Epithelial cell of prostate (primary cell): ENCODE measurements at regions not wholly inside any gene's neighbourhood (a gene's known extent, or its start where the extent isn't known, plus 50 kb on each side); places are given as distances from the start of the nearest gene placed in this dataset.

Experiments
- DNase-seq: peaks from one replicate; pipeline ENCODE4 v3.0.0-alpha.2; 2011; ENCODE audit warnings: low read depth, low spot score
- H3K27ac ChIP-seq: fragments of 450-650 bp; 2 replicates; pipeline ENCODE4 v1.5.1; 2017; ENCODE audit warnings: mild to moderate bottlenecking

- H3K27ac ChIP-seq = no peak overlapping the region
- no peak for DNase-seq
Measured at GRCh38 chr2:117686699-117687098, 127.8 kb upstream of the DDX18 start.

DNA sequence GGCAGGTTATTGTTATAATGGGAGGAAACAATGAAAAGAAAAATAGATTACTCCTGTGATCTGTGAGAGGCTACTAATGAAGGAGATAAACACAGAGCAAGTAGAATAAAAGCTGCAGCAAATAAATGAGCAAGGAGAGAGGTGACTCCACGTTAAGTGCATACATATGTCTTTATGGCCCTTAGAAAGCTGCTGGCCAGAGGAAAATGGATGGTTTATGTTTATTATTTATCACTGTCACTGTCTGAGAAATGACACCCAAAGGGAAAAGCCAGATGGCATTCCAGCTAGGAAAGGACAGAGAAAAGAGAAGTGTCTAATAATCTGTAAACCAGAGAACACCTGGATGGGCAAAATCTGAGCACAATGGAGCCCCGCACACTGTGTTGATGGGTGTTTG is 122.9 kb upstream of the DDX18 start:
- no peak for DNase-seq

DNA sequence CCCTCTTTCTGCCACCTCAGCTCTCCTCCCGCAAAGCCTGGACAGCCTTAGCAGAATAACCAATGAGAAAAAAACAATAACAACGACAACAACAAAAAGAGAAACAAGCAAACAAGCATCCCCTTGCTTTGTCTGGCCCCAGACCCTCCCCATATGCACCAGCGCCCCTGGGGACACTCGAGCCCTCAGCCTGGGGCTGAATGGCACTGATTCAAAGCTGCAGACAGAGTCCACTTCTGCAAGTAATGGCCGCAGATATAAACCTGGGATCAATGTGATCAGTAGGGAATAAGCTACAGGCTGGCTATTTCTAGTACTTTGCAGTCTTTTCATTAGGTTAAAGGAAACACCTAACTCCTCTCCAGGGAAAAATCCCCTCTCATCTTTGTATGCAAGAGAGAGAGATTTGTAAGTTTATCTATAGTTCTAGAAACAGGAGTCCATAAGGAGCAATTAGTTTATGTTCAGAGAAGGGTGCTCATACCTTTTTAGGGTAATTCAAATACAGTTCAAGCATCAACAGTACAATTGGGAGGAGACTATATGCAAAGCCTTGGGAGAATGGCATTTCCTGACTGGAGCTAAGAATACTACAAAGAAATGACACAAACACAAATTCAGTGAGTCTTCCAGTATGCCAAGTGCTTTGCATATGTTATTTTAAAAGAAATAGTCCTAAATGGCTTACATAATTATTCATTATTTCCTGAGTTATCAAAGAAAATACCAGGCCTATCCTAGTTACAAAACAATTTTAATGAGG is 122.3 kb upstream of the DDX18 start:
- no peak for DNase-seq
- no peak overlapping the region for H3K27ac ChIP-seq

More for the DNA sequence above, 122.9 kb upstream of the DDX18 start:
- H3K27ac ChIP-seq = no peak overlapping the region

GRCh38 chr2:117693154-117693553 is 121.3 kb upstream of the DDX18 start:
- H3K27ac ChIP-seq = no peak overlapping the region
- no peak for DNase-seq

DNA sequence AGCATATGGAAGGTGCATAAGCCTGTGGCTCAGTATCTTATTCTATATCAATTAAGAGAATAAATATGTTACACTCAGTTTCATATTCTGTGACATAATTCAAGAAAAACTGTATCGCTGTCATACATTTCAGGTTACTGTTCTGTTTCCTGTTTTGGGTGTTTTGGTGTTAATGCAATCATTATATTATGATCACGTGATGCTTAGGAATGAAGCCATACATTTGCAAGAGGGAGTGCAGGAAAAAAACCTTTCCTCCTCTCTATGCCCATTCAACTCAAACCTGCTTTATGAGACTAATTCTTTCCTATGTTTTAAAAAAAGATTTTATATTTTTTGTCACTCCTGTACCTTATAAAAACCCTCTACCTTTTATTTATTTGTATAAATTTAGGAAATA is 120.8 kb upstream of the DDX18 start:
- no peak overlapping the region for H3K27ac ChIP-seq
- DNase-seq = no peak

DNA sequence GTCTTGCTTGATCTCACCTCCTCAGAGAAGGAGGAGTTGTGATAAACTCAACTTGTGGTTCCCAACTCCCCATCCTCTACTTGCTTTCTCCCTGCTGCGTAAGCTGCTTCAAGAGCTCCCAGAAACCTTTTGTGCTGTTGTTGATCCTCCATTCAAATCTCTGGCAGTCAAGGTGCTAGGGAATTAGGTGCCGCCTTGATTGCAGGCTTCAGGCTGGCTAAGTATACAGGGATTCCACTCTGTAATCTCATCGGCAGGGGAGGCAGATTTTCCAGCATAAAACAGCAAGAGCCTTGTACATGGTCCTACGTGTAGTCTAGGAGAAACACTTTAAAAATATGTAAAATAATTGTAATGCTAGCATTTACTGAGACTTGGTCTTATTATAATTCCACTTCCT is 116.2 kb upstream of the DDX18 start:
- no peak for DNase-seq
- H3K27ac ChIP-seq = no peak overlapping the region

DNA sequence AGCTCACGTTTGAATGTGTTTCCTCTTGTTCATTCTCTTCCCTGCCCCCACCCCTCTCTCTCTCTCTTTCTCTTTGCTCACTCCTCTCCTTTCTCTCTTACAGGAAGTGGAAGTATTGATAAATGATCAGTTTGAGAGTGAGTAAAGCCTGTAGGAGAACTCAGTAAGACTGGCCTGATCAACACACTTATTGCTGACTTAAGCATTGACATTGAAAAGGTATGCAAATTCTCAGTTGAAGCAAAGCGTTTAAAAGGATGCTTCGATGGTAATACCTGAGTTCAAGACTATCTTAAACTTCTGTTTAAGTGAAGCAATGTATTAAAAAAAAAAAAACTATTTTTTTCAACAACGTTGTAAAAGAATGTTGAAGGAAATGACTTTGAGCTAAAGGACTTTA is 115.7 kb upstream of the DDX18 start:
- no peak for DNase-seq
- no peak overlapping the region for H3K27ac ChIP-seq

DNA sequence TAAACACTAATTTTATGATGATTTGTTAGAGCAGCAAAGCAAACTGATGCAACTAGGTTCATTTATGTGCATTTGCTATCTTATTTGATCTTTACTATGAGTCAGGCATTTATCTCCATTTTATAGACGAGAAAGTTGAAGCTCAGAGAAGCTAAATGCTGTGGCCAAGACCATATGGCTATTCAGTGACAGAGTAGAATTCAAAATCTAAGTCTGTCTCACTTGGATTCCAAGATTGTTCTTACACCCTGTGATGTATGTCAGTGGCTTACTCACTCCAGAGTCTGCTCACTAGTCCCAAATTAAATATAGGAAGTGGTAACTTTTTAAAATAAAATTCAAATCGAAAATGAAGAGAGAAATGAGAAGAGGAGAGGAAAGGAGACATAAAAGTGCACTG is 114.0 kb upstream of the DDX18 start:
- H3K27ac ChIP-seq = no peak overlapping the region
- no peak for DNase-seq

- DNase-seq = no peak
- H3K27ac ChIP-seq = no peak overlapping the region
Measured at GRCh38 chr2:117701365-117701764, 113.1 kb upstream of the DDX18 start.

DNA sequence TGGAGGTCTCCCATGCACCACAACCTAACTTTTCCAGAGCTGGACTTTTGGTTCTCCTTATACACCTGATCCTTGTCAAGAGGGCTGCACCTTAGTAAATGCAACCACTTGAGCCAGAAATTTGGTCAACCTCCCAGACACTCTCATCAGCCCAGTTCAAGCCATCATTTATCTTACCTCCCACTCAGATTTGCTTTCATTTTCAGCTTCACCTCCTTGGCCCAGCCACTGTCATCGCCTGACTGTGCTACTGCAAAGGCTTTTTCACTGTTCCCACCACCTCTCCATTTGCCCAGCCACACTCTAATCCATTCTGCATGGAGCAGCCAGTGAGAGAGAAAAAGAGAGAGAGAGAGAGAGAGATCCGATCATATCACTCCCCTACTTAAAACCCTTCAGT is 112.4 kb upstream of the DDX18 start:
- no peak for DNase-seq
- no peak overlapping the region for H3K27ac ChIP-seq

DNA sequence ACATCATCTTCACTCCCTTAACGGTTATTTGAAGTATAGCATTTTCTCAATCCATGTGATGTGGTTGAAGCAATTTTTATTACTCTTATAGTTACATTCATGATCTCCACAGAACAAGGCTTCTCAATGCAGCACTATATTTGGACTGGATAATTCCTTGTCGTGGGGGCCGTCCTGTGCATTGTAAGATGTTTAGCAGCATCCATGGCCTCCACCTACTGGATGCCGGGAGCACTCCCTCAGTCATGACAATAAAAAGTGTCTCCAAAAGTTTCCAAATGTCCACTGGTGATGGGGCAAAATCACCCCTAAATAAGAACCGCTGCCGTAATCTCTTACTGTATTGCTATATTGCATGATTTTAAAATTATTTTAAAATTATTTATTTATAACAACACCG is 110.6 kb upstream of the DDX18 start:
- no peak overlapping the region for H3K27ac ChIP-seq
- DNase-seq = no peak

GRCh38 chr2:117704818-117705217 is 109.7 kb upstream of the DDX18 start:
- no peak for DNase-seq
- H3K27ac ChIP-seq = no peak overlapping the region

DNA sequence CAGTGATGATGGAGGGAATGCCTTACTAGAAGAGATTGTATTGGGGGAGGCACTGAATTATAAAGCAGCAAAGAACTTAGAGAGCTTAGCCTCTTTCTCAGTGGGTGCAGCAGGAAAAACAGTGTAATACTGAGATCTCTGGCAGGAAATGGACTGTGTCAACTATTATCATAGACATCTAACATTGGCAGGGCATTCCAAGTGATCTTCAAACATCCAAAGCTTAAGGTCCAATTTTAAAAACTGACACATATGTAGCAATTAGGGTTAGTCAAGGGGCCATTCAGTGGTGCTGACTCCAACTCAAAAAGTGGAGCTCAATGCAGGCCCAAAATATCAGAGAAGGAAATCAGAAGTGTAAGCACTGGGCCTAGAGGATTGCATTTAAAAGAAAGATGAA is 106.6 kb upstream of the DDX18 start:
- DNase-seq = no peak
- no peak overlapping the region for H3K27ac ChIP-seq

DNA sequence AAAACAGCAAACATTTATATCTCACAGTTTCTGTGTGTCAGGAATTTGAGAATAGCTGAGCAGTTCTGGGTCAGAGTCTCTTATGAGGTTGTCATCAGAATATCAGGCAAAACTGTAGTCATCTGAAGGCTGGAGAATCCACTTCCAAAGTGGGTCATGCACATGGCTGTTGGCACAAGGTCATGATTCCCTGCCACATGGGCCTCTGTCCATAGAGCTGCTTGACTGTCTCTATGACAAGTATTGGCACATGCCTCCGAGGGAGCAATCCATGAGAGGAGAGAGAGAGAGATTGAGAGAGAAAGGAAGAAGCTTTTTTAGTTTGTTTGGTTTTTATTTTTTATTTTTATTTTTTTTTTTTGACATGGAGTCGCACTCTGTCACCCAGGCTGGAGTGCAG is 101.8 kb upstream of the DDX18 start:
- no peak overlapping the region for H3K27ac ChIP-seq
- no peak for DNase-seq

DNA sequence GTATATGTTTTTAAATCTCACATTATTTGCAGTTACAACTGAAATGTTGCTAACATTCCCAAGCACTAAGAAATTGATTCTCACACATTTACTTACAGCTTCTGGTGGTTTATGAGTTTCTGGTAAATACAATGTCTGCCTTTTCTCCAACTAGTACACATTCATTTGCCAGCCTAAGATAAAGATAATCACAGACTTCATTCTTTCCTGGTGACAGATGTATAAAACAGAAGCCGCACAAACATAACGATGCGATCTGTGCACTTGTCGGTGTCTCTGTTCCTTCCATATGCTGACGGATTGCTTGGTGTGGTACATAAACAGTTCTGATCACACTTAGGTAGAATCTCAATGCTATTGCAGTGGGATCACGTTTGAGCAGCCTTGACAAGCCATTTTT is 100.4 kb upstream of the DDX18 start:
- no peak for DNase-seq
- no peak overlapping the region for H3K27ac ChIP-seq

DNA sequence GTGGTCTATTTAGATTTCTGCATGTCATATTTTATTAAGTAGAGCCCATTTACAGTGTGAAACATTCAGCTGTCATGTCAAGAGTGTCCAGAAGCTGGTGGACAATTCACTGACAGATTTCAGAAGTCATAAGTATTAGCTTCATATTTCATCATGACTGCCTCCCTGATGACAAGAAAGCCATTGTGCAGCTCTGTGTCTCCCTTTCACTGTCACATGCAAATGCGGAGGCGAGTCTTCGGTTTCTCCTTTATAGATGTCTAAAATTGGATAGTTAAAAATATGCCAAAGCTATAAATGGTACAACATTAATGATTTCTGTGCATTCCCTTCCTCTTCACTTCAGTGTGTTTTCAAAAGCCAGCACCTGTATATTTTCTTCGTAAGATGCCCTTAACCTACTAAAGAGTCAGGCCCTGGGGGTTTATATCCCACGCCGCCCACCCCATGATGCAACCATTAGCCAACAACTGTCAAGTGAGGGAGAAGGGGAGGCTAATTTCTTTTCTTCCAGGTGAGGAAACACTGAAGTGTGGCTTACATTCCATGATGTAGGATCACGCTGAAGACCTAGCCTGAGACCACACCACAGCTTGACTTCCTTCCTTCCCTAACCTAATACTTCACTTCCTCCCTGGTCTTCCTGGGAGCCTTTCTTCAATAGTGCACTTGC is 99.6 kb upstream of the DDX18 start:
- no peak overlapping the region for H3K27ac ChIP-seq
- DNase-seq = no peak

- no peak for DNase-seq
- H3K27ac ChIP-seq = no peak overlapping the region
Measured at GRCh38 chr2:117716505-117716904, 98.0 kb upstream of the DDX18 start.

GRCh38 chr2:117717072-117717471 is 97.4 kb upstream of the DDX18 start:
- DNase-seq = no peak
- no peak overlapping the region for H3K27ac ChIP-seq

DNA sequence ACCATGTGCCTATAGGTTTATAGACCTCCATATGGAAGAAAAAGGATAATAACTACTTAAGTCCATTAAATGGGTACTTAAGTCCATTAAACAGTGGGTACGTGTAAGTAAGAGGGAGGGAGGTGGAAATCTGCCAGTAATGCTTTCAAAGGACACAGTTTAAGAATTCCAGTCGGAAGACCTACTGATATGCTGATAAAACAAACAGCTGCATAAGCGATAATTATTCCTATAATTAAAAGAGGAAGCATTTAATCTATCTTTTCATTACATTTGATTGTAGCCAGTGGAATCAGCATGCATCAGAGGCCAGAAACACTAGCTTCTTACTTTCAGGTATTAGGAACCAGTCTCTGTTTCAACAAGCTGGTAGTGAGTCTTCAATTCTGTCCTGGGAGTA is 96.4 kb upstream of the DDX18 start:
- no peak overlapping the region for H3K27ac ChIP-seq
- no peak for DNase-seq

- DNase-seq = no peak
- H3K27ac ChIP-seq = no peak overlapping the region
Measured at GRCh38 chr2:117720765-117721164, 93.7 kb upstream of the DDX18 start.

DNA sequence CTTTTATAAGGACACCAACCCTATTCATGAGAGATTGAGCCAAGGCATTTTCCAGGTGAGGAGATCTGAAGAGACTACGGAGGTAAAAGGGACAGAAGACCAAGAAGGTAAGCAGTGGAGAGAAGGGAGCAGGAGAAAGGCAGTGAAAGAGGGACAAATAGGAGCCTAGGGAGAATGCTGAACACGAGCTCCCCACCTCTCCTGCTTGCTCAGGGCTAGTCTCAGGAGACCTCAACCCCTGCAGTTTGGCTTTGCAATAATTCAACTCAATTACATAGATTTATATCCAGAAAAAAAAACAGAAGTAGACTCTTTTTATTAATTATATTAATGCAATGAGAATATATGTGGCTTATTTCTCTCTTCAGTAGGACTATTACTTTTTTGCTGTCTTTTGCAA is 91.0 kb upstream of the DDX18 start:
- no peak for DNase-seq

GRCh38 chr2:117723888-117724434 is 90.5 kb upstream of the DDX18 start:
- H3K27ac ChIP-seq = no peak overlapping the region
- no peak for DNase-seq

More for the DNA sequence above, 91.0 kb upstream of the DDX18 start:
- no peak overlapping the region for H3K27ac ChIP-seq
